HEK293T (cell line): ENCODE measurements at regions not wholly inside any gene's neighbourhood (a gene's known extent, or its start where the extent isn't known, plus 50 kb on each side); places are given as distances from the start of the nearest gene placed in this dataset.

Experiments used
- CTCF ChIA-PET: fragments of 350-600 bp; formaldehyde crosslinking; extraction: SDS; loops from one replicate; lab custom pipeline; 2021; ENCODE audit warnings: antibody characterized with exemption, inconsistent platforms; lab: Yijun Ruan, JAX
- POLR2A ChIA-PET: fragments of 350-600 bp; formaldehyde crosslinking; extraction: SDS; loops from one replicate; lab custom pipeline; 2020; ENCODE audit warnings: antibody characterized with exemption, inconsistent platforms; lab: Yijun Ruan, JAX
- DNase-seq: peaks from one replicate; pipeline ENCODE4 v3.0.0; 2012; ENCODE audit warnings: mixed read lengths; ENCODE audit errors: extremely low spot score
- ARNT ChIP-seq: fragments of 450-650 bp; IDR thresholded peaks from 2 replicates; pipeline ENCODE4 v1.6.1; 2017; ENCODE audit warnings: mild to moderate bottlenecking
- BHLHE40 ChIP-seq: fragments of 450-650 bp; IDR thresholded peaks from 2 replicates; pipeline ENCODE4 v1.6.1; 2016; ENCODE audit warnings: mild to moderate bottlenecking, moderate library complexity, borderline replicate concordance
- CTBP1 ChIP-seq: fragments of 450-650 bp; IDR thresholded peaks from 2 replicates; pipeline ENCODE4 v1.6.1; 2016; ENCODE audit warnings: borderline replicate concordance
- ELF4 ChIP-seq: fragments of 450-650 bp; IDR thresholded peaks from 2 replicates; pipeline ENCODE4 v1.6.1; 2017; ENCODE audit warnings: antibody characterized with exemption
- FOXA1 ChIP-seq: fragments of 450-650 bp; IDR thresholded peaks from 2 replicates; pipeline ENCODE4 v1.6.1; 2016; ENCODE audit warnings: mild to moderate bottlenecking
- FOXK2 ChIP-seq: fragments of 450-650 bp; IDR thresholded peaks from 2 replicates; pipeline ENCODE4 v1.6.1; 2016; ENCODE audit warnings: mild to moderate bottlenecking
- FOXM1 ChIP-seq: fragments of 450-650 bp; IDR thresholded peaks from 2 replicates; pipeline ENCODE4 v1.6.1; 2017; ENCODE audit warnings: mild to moderate bottlenecking, borderline replicate concordance
- HDGF ChIP-seq: fragments of 450-650 bp; IDR thresholded peaks from 2 replicates; pipeline ENCODE4 v1.6.1; 2017; ENCODE audit warnings: antibody characterized with exemption, borderline replicate concordance
- L3MBTL2 ChIP-seq: fragments of 450-650 bp; conservative IDR thresholded peaks from 2 replicates; pipeline ENCODE4 v1.6.1; 2016; ENCODE audit warnings: mild to moderate bottlenecking
- LEF1 ChIP-seq: fragments of 450-650 bp; IDR thresholded peaks from 2 replicates; pipeline ENCODE4 v1.6.1; 2017; ENCODE audit warnings: mild to moderate bottlenecking, borderline replicate concordance
- NFRKB ChIP-seq: fragments of 450-650 bp; IDR thresholded peaks from 2 replicates; pipeline ENCODE4 v1.6.1; 2016; ENCODE audit warnings: mild to moderate bottlenecking, moderate library complexity
- SP1 ChIP-seq: fragments of 450-650 bp; IDR thresholded peaks from 2 replicates; pipeline ENCODE4 v1.6.1; 2017
- SUZ12 ChIP-seq: fragments of 450-650 bp; IDR thresholded peaks from 2 replicates; pipeline ENCODE4 v1.6.1; 2016; ENCODE audit warnings: mild to moderate bottlenecking
- TARDBP ChIP-seq: fragments of 450-650 bp; IDR thresholded peaks from 2 replicates; pipeline ENCODE4 v1.6.1; 2016
- ZNF384 ChIP-seq: fragments of 450-650 bp; IDR thresholded peaks from 2 replicates; pipeline ENCODE4 v1.6.1; 2016
- TF ChIP-seq, protein P1 (sequence below): fragments of 450-650 bp; IDR thresholded peaks from 2 replicates; pipeline ENCODE4 v1.6.1; 2016

DNA sequence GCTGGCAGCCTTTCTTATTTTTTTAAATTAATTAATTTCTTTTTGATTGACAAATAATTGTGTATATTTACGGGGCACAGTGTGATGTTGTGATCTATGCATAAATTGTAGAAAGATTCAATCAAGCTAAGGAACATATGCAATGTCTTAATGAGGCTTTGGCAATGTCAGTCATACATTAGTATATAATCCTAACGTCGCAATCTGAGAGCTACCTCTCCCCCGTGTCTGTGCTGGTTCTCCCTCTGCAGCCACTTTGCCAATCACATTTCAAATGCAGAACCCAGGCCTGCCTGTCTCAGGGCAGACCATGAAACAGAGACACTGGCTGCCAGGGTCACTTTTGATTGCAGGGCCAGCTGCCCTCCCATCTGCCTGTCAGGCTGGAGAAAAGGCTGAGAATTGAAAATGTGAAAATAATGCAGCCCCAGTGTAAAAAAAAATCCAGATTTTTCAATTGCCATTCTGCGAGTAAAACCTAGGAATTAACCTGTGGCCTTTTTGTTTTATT, 56.3 kb downstream of the SLC24A2 start:
- POLR2A ChIA-PET: no interaction called here
- CTCF ChIA-PET: no interaction called here
- DNase-seq: no peak

DNA sequence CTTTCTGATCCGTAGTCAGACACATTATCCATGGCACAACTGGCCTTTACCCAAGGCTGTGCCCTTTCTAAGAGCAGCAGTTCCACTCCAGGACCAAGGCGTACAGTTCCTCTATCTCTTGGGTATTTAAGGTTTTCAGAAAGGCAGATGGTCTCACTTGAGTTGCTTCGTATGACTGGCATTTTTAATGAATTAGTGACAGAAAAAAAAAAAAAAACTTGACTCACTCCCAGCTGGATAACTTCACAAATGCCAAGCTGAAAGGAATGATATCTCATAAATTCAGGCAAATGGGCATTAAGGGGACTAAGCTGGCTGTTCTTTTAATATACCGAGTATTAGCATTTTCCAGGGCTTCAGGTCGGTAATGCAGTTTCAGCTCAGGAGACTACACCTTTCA, 60.7 kb downstream of the SLC24A2 start:
- TF ChIP-seq LEF1: no peak
- no peak for TF ChIP-seq HDGF
- no peak for TF ChIP-seq NFRKB
- TF ChIP-seq SUZ12: no peak
- no peak for TF ChIP-seq FOXA1
- no peak for TF ChIP-seq SP1
- no peak for TF ChIP-seq ELF4
- TF ChIP-seq ARNT: no peak
- no peak for TF ChIP-seq CTBP1
- no peak for TF ChIP-seq L3MBTL2
- TF ChIP-seq, protein P1, sequence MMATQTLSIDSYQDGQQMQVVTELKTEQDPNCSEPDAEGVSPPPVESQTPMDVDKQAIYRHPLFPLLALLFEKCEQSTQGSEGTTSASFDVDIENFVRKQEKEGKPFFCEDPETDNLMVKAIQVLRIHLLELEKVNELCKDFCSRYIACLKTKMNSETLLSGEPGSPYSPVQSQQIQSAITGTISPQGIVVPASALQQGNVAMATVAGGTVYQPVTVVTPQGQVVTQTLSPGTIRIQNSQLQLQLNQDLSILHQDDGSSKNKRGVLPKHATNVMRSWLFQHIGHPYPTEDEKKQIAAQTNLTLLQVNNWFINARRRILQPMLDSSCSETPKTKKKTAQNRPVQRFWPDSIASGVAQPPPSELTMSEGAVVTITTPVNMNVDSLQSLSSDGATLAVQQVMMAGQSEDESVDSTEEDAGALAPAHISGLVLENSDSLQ: no peak
- TF ChIP-seq BHLHE40: no peak
- no peak for TF ChIP-seq FOXM1
- TF ChIP-seq FOXK2: no peak
- POLR2A ChIA-PET: no interaction called here
- CTCF ChIA-PET: no interaction called here
- no peak for DNase-seq

More for the DNA sequence above, 56.3 kb downstream of the SLC24A2 start:
- TF ChIP-seq CTBP1 (no peak), TARDBP (no peak), ELF4 (no peak), FOXA1 (no peak), NFRKB (no peak)
- TF ChIP-seq, protein P1: no peak

DNA sequence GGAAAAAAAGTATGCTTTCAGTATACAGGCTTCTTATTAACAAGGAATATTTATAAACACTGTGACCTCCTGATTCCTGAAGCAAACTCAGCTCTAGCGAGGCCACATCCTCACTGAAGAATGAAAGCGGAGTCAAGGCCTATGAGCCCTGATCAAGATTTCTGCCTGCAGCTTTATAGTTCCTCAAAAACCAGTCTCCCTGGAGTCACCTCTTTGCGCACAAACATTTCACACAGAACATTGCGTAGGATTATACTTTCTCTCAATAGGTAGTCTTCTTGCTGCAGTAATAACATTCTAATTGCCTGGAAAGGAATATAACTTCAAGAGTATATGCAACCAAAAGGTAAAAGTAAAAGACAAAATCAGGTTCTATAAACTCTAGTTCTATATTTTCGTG, 62.9 kb downstream of the SLC24A2 start:
- no peak for DNase-seq
- TF ChIP-seq SUZ12 (no peak), L3MBTL2 (no peak), FOXM1 (no peak), LEF1 (no peak), FOXK2 (no peak), SP1 (no peak), CTBP1 (no peak), ARNT (no peak), HDGF (no peak), ZNF384 (no peak), FOXA1 (no peak), TARDBP (no peak), ELF4 (no peak), BHLHE40 (no peak), NFRKB (no peak)
- TF ChIP-seq, protein P1: no peak
- ChIA-PET POLR2A (no interaction called here), CTCF (no interaction called here)

DNA sequence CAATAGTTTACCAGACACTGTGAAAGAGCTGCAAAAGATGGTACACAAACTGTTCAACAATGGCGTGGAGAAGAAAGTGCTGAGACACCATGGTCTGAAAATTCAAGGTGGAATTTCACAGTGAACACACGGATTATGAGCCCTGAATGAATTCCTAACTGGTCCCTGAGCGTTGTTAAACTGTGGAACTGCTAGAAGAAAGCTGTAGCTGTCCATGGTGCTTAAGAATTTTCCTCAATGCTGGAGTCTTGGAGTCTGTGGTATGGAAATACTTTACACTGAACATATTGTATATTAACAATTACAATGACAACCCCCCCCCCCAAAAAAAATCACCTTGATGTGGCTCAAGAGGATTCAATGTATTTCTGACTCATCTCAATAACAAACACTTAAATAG, 68.5 kb downstream of the SLC24A2 start:
- TF ChIP-seq FOXM1: no peak
- no peak for TF ChIP-seq L3MBTL2
- TF ChIP-seq, protein P1: no peak
- no peak for TF ChIP-seq BHLHE40
- no peak for TF ChIP-seq ELF4
- TF ChIP-seq CTBP1: no peak
- TF ChIP-seq HDGF: no peak
- TF ChIP-seq SUZ12: no peak
- TF ChIP-seq FOXA1: no peak
- TF ChIP-seq ARNT: no peak
- TF ChIP-seq NFRKB: no peak
- TF ChIP-seq SP1: no peak
- no peak for TF ChIP-seq TARDBP

DNA sequence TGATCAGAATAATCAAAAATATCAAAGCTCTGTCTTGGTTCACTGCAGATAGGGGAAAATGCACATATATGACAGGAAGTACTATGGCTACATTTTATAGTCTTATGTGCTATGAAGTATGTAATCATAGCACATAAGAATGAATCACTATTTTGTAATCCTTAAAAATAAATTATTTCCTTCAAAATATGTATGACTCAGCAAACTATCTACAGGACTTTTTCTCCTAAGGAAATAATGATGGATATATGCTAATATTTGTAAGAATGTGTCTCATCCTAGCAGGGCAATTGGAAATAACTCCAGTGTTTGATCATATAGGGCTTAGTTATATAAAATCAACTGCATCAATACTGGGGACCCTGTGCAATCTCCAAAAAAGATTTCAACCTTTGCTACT, 85.1 kb downstream of the SLC24A2 start:
- CTCF ChIA-PET: no interaction called here
- TF ChIP-seq HDGF (no peak), LEF1 (no peak), CTBP1 (no peak)
- DNase-seq: no peak
- POLR2A ChIA-PET: no interaction called here

More for the DNA sequence above, 68.5 kb downstream of the SLC24A2 start:
- CTCF ChIA-PET: no interaction called here
- peak; percentile 53 for DNase-seq
- POLR2A ChIA-PET: no interaction called here

DNA sequence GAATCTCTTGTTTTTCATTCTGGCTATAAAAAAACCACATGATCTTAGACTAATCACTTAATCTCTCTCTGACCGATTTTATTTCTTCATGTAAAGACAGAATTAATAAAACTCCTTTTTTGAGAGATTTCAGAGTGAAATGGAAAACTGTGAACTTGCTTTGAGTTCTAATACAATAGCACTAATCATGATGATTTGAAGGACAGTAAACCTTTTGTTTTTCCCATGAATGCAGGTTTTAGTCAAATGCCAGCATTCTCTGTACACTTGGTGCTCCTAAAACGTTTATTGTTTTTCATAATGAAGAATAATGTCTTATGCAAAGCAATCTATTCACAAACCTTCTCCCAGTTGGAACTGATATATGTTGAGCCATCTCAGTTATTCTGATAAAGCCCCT, 86.8 kb downstream of the SLC24A2 start:
- CTCF ChIA-PET: no interaction called here
- POLR2A ChIA-PET: no interaction called here
- TF ChIP-seq FOXK2 (no peak), ZNF384 (no peak), ARNT (no peak), FOXA1 (no peak), FOXM1 (no peak)
- TF ChIP-seq, protein P1: no peak
- DNase-seq: no peak
